Liver (tissue), 8 donors: ENCODE measurements at regions not wholly inside any gene's neighbourhood (a gene's known extent, or its start where the extent isn't known, plus 50 kb on each side); places are given as distances from the start of the nearest gene placed in this dataset.

ENCODE experiments used
- DNase-seq: peaks from one replicate; pipeline ENCODE4 v3.0.0-alpha.2; 2017; ENCODE audit warnings: low spot score
- H3K27ac ChIP-seq, 2 donors: one replicate each; pipeline ENCODE4 v1.7.0; 2013; ENCODE audit warnings: inconsistent platforms in 2 of 2, low read length in 2 of 2, control low read depth in 1 of 2, low read depth in 1 of 2, mild to moderate bottlenecking in 1 of 2
- H3K27me3 ChIP-seq, 4 donors: one replicate each; pipeline versions ENCODE4 v1.6.1 to v1.7.0; 2013; ENCODE audit warnings: low read length in 3 of 4, inconsistent platforms in 1 of 4, mild to moderate bottlenecking in 1 of 4, moderate library complexity in 1 of 4; ENCODE audit not compliant: control insufficient read depth in 4 of 4, insufficient read depth in 4 of 4
- H3K36me3 ChIP-seq, 4 donors: one replicate each; pipeline versions ENCODE4 v1.6.1 to v1.7.0; 2013; ENCODE audit warnings: low read length in 3 of 4, mild to moderate bottlenecking in 3 of 4, low read depth in 1 of 4, moderate library complexity in 1 of 4; ENCODE audit not compliant: control insufficient read depth in 4 of 4, insufficient read depth in 3 of 4
- H3K4me1 ChIP-seq, 4 donors: one replicate each; pipeline versions ENCODE4 v1.6.1 to v1.7.0; 2013; ENCODE audit warnings: low read length in 3 of 4, mild to moderate bottlenecking in 3 of 4, moderate library complexity in 1 of 4; ENCODE audit not compliant: control insufficient read depth in 4 of 4, insufficient read depth in 4 of 4
- H3K4me3 ChIP-seq, 3 donors: one replicate each; pipeline versions ENCODE4 v1.6.1 to v1.7.0; 2013; ENCODE audit warnings: low read length in 3 of 3, control low read depth in 1 of 3, low read depth in 1 of 3, mild to moderate bottlenecking in 1 of 3
- H3K9ac ChIP-seq, 2 donors: one replicate each; pipeline ENCODE4 v1.7.0; 2013; ENCODE audit warnings: low read length in 2 of 2, mild to moderate bottlenecking in 2 of 2, moderate library complexity in 2 of 2, control low read depth in 1 of 2, low read depth in 1 of 2
- H3K9me3 ChIP-seq, 4 donors: one replicate each; pipeline versions ENCODE4 v1.6.1 to v1.7.0; 2013; ENCODE audit warnings: low read length in 3 of 4; ENCODE audit not compliant: control insufficient read depth in 4 of 4
- CTCF ChIP-seq: fragments of 150-350 bp; IDR thresholded peaks from 2 replicates; pipeline ENCODE4 v1.5.1; 2017; ENCODE audit warnings: improper control_type of control experiment, low read depth, low read length; ENCODE audit not compliant: missing input control
- EGR1 ChIP-seq, 2 donors: IDR thresholded peaks; 2 replicates each; pipeline ENCODE4 v1.6.1; 2016 to 2018; ENCODE audit warnings: antibody characterized with exemption in 2 of 2, low read depth in 2 of 2
- FOXA2 ChIP-seq: IDR thresholded peaks from 2 replicates; pipeline ENCODE4 v1.6.1; 2016; ENCODE audit warnings: antibody characterized with exemption
- HNF4A ChIP-seq, 2 donors: conservative IDR thresholded peaks; 2 replicates each; pipeline ENCODE4 v1.6.1; 2016; ENCODE audit warnings: antibody characterized with exemption in 2 of 2, mild to moderate bottlenecking in 2 of 2
- JUND ChIP-seq, 2 donors: IDR thresholded peaks; 2 replicates each; pipeline ENCODE4 v1.6.1; 2016; ENCODE audit warnings: antibody characterized with exemption in 2 of 2
- RAD21 ChIP-seq, 2 donors: IDR thresholded peaks; 2 replicates each; pipeline ENCODE4 v1.6.1; 2016; ENCODE audit warnings: antibody characterized with exemption in 2 of 2, mild to moderate bottlenecking in 2 of 2
- SP1 ChIP-seq: IDR thresholded peaks from 2 replicates; pipeline ENCODE4 v1.6.1; 2018; ENCODE audit warnings: antibody characterized with exemption, mild to moderate bottlenecking
- YY1 ChIP-seq: IDR thresholded peaks from 2 replicates; pipeline ENCODE4 v1.6.1; 2016; ENCODE audit warnings: antibody characterized with exemption, mild to moderate bottlenecking
- WGBS: extraction: QIAGEN DNeasy Blood & Tissue Kit; methylation state at CpG from one replicate; pipeline ENCODE4 v1.1.7; 2013; 5-methylcytosine and 5-hydroxymethylcytosine counted together
- TF ChIP-seq, protein P1 (sequence below): IDR thresholded peaks from 2 replicates; pipeline ENCODE4 v1.6.1; 2016; ENCODE audit warnings: antibody characterized with exemption
- TF ChIP-seq, protein P2 (sequence below): IDR thresholded peaks from 2 replicates; pipeline ENCODE4 v1.6.1; 2016; ENCODE audit warnings: antibody characterized with exemption
- TF ChIP-seq, protein P3 (sequence below): IDR thresholded peaks from 2 replicates; pipeline ENCODE4 v1.6.1; 2016; ENCODE audit warnings: antibody characterized with exemption
- TF ChIP-seq, protein P4 (sequence below): IDR thresholded peaks from 2 replicates; pipeline ENCODE4 v1.6.1; 2016; ENCODE audit warnings: antibody characterized with exemption, mild to moderate bottlenecking
- donor health status: healthy.
- donor health status: healthy.
- donor health status: healthy.
- donor health status: healthy.
- donor health status: healthy.

- 68% methylated on average over 5 of the region's 5 CpGs for WGBS
- TF ChIP-seq EGR1 (IDR thresholded peaks at IDR 0.05; ENCODE audit: low read depth in 2 of 2), result no peak
- TF ChIP-seq RAD21 (IDR thresholded peaks at IDR 0.05), result no peak
- TF ChIP-seq, protein P1, sequence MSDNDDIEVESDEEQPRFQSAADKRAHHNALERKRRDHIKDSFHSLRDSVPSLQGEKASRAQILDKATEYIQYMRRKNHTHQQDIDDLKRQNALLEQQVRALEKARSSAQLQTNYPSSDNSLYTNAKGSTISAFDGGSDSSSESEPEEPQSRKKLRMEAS, result no peak
- Histone ChIP-seq H3K9me3 (peaks cover 4 to 20% (median 9%) of the 10 kb centered on the region in 4 donors), H3K27me3 (peaks cover 0 to 2% (median under 1%) of the 10 kb centered on the region in 4 donors), H3K4me1 (no peaks in the 10 kb centered on the region), H3K27ac (no peak overlapping the region), H3K36me3 (no peaks in the 10 kb centered on the region), H3K9ac (no peak overlapping the region), H3K4me3 (no peak overlapping the region)
- DNase-seq, result no peak
These were observed 159.2 kb upstream of the XYLT1 start for GRCh38 chr16:17629936-17630335.

DNA sequence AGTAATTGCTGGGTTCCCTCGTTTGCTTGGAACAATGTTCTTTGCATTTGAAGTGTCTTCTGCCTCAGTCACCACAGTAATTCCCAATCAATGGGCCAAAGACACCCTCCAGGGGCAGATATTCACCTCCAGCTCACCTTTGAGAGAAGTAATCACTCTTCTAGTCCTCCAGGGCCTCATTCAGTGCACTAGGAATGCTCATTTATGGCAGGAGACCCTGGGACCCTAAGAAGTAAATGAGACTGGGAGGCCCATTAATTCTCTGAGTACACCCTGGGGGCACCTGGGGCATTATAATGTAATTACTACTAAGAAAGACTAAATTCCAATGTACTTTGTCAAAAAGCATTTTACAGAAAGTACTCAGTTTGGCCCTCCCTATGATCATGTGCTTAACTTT, 158.2 kb upstream of the XYLT1 start:
- H3K9ac ChIP-seq, result no peak overlapping the region
- 43% methylated on average over 1 of the region's 1 CpG for WGBS
- no peaks in the 10 kb centered on the region for H3K36me3 ChIP-seq
- no peak overlapping the region for H3K4me3 ChIP-seq
- H3K27me3 ChIP-seq, result peaks cover 0 to 2% (median under 1%) of the 10 kb centered on the region in 4 donors
- TF ChIP-seq, protein P2, sequence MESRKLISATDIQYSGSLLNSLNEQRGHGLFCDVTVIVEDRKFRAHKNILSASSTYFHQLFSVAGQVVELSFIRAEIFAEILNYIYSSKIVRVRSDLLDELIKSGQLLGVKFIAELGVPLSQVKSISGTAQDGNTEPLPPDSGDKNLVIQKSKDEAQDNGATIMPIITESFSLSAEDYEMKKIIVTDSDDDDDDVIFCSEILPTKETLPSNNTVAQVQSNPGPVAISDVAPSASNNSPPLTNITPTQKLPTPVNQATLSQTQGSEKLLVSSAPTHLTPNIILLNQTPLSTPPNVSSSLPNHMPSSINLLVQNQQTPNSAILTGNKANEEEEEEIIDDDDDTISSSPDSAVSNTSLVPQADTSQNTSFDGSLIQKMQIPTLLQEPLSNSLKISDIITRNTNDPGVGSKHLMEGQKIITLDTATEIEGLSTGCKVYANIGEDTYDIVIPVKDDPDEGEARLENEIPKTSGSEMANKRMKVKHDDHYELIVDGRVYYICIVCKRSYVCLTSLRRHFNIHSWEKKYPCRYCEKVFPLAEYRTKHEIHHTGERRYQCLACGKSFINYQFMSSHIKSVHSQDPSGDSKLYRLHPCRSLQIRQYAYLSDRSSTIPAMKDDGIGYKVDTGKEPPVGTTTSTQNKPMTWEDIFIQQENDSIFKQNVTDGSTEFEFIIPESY, result no peak
- TF ChIP-seq, protein P3, sequence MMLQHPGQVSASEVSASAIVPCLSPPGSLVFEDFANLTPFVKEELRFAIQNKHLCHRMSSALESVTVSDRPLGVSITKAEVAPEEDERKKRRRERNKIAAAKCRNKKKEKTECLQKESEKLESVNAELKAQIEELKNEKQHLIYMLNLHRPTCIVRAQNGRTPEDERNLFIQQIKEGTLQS, result no peak
- no peak for TF ChIP-seq FOXA2
- TF ChIP-seq EGR1 (IDR thresholded peaks at IDR 0.05; ENCODE audit: low read depth in 2 of 2), result no peak
- TF ChIP-seq RAD21 (IDR thresholded peaks at IDR 0.05), result no peak
- TF ChIP-seq HNF4A (conservative IDR thresholded peaks at IDR 0.05), result no peak
- TF ChIP-seq CTCF, result no peak
- TF ChIP-seq, protein P4, sequence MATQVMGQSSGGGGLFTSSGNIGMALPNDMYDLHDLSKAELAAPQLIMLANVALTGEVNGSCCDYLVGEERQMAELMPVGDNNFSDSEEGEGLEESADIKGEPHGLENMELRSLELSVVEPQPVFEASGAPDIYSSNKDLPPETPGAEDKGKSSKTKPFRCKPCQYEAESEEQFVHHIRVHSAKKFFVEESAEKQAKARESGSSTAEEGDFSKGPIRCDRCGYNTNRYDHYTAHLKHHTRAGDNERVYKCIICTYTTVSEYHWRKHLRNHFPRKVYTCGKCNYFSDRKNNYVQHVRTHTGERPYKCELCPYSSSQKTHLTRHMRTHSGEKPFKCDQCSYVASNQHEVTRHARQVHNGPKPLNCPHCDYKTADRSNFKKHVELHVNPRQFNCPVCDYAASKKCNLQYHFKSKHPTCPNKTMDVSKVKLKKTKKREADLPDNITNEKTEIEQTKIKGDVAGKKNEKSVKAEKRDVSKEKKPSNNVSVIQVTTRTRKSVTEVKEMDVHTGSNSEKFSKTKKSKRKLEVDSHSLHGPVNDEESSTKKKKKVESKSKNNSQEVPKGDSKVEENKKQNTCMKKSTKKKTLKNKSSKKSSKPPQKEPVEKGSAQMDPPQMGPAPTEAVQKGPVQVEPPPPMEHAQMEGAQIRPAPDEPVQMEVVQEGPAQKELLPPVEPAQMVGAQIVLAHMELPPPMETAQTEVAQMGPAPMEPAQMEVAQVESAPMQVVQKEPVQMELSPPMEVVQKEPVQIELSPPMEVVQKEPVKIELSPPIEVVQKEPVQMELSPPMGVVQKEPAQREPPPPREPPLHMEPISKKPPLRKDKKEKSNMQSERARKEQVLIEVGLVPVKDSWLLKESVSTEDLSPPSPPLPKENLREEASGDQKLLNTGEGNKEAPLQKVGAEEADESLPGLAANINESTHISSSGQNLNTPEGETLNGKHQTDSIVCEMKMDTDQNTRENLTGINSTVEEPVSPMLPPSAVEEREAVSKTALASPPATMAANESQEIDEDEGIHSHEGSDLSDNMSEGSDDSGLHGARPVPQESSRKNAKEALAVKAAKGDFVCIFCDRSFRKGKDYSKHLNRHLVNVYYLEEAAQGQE, result no peak
- TF ChIP-seq JUND (IDR thresholded peaks at IDR 0.05), result no peak
- no peak for TF ChIP-seq YY1
- TF ChIP-seq SP1, result no peak
- no peak overlapping the region for H3K27ac ChIP-seq
- peaks cover 4 to 20% (median 12%) of the 10 kb centered on the region in 4 donors for H3K9me3 ChIP-seq
- DNase-seq, result no peak
- H3K4me1 ChIP-seq, result no peaks in the 10 kb centered on the region
